HG03460 (cell line): ENCODE measurements at regions not wholly inside any gene's neighbourhood (a gene's known extent, or its start where the extent isn't known, plus 50 kb on each side); places are given as distances from the start of the nearest gene placed in this dataset.
"Not testable (repeated sequence)": the region's sequence is repeated elsewhere in the genome, so short reads cannot be mapped to it uniquely, and the experiment has no call there.

Experiments
- ATAC-seq: cut with Tn5 transposase; IDR thresholded peaks from one replicate; pipeline ENCODE4 v1.9.1; 2021; ENCODE audit not compliant: unreplicated experiment

GRCh38 chr14:88064841-88065240, 59.9 kb downstream of the GPR65 start:
- ATAC-seq = no peak

- no peak for ATAC-seq
Observed at GRCh38 chr14:88069677-88070076, 64.7 kb downstream of the GPR65 start.

- no peak for ATAC-seq
Observed at GRCh38 chr14:88075269-88075981, 70.5 kb downstream of the GPR65 start.

GRCh38 chr14:88078525-88078924, 73.6 kb downstream of the GPR65 start:
- no peak for ATAC-seq

- ATAC-seq = no peak
Observed at GRCh38 chr14:88079624-88080023, 74.7 kb downstream of the GPR65 start.

GRCh38 chr14:88085736-88086135, 80.8 kb downstream of the GPR65 start:
- ATAC-seq = no peak

GRCh38 chr14:88089445-88089844, 84.5 kb downstream of the GPR65 start:
- ATAC-seq = no peak

- no peak for ATAC-seq
Observed at GRCh38 chr14:88092529-88092928, 87.6 kb downstream of the GPR65 start.

- no peak for ATAC-seq
Observed at GRCh38 chr14:88095791-88096190, 90.9 kb downstream of the GPR65 start.

GRCh38 chr14:88098163-88098562, 93.2 kb downstream of the GPR65 start:
- no peak for ATAC-seq

- no peak for ATAC-seq
Observed at GRCh38 chr14:88104710-88105109, 99.8 kb downstream of the GPR65 start.

GRCh38 chr14:88106377-88106776, 101.4 kb downstream of the GPR65 start:
- no peak for ATAC-seq

- ATAC-seq = not testable (repeated sequence)
Observed at GRCh38 chr14:88127669-88128068, 122.7 kb downstream of the GPR65 start.

GRCh38 chr14:88128816-88129215, 123.9 kb downstream of the GPR65 start:
- ATAC-seq = no peak

GRCh38 chr14:88129306-88130056, 124.5 kb downstream of the GPR65 start:
- peak; percentile 61 for ATAC-seq

GRCh38 chr14:88130057-88130432, 125.1 kb downstream of the GPR65 start:
- ATAC-seq = peak; percentile 32
